Transverse colon (tissue), 4 donors: ENCODE measurements at regions not wholly inside any gene's neighbourhood (a gene's known extent, or its start where the extent isn't known, plus 50 kb on each side); places are given as distances from the start of the nearest gene placed in this dataset.

Experiments used
- DNase-seq: peaks from one replicate; pipeline ENCODE4 v3.0.0-alpha.2; 2019
- H3K27ac ChIP-seq, 4 donors: fragments of 200-600 bp; sonication (generic); 2 replicates each; pipeline ENCODE4 v1.5.1; 2016 to 2018; ENCODE audit warnings: inconsistent platforms in 4 of 4
- H3K27me3 ChIP-seq: fragments of 200-600 bp; sonication (generic); 2 replicates; pipeline ENCODE4 v1.5.1; 2017; ENCODE audit warnings: inconsistent platforms
- H3K36me3 ChIP-seq, 4 donors: fragments of 200-600 bp; sonication (generic); 2 replicates each; pipeline ENCODE4 v1.5.1; 2017 to 2019; ENCODE audit warnings: inconsistent platforms in 4 of 4
- H3K4me1 ChIP-seq, 4 donors: fragments of 200-600 bp; sonication (generic); 2 replicates each; pipeline ENCODE4 v1.5.1; 2017 to 2020; ENCODE audit warnings: inconsistent platforms in 4 of 4
- H3K4me3 ChIP-seq, 4 donors: fragments of 200-600 bp; sonication (generic); 1 replicate in 1 of 4; 2 replicates in 3 of 4; pipeline versions ENCODE4 v1.5.1 to v1.6.1; 2017 to 2019; ENCODE audit warnings: inconsistent platforms in 4 of 4
- H3K9me3 ChIP-seq, 2 donors: fragments of 200-600 bp; sonication (generic); 2 replicates each; pipeline ENCODE4 v1.5.1; 2017 to 2019; ENCODE audit warnings: inconsistent platforms in 2 of 2
- CTCF ChIP-seq, 5 experiments: fragments of 200-600 bp in 3 of 5; fragments of 450-650 bp in 2 of 5; sonication (generic) in 3 of 5; IDR thresholded peaks; 1 replicate in 2 of 5; 2 replicates in 3 of 5; pipeline ENCODE4 v1.5.1; 2016 to 2017; ENCODE audit warnings: antibody characterized with exemption in 5 of 5, inconsistent platforms in 3 of 5, mild to moderate bottlenecking in 2 of 5, moderate library complexity in 1 of 5
- EP300 ChIP-seq: sonication (generic); formaldehyde crosslinking; IDR thresholded peaks from one replicate; pipeline ENCODE4 v1.6.1; 2017; ENCODE audit warnings: antibody characterized with exemption, low read depth
- POLR2A ChIP-seq: fragments of 450-650 bp; IDR thresholded peaks from one replicate; pipeline ENCODE4 v1.6.1; 2016; ENCODE audit warnings: antibody characterized with exemption, mild to moderate bottlenecking, moderate library complexity
- POLR2AphosphoS5 ChIP-seq, 3 donors: sonication (generic); formaldehyde crosslinking; IDR thresholded peaks; one replicate each; pipeline ENCODE4 v1.6.1; 2016; ENCODE audit warnings: antibody characterized with exemption in 3 of 3
- WGBS, 2 donors: methylation state at CpG; one replicate each; pipeline ENCODE4 v1.1.5; 2018; ENCODE audit warnings: low coverage in 1 of 2; 5-methylcytosine and 5-hydroxymethylcytosine counted together
- in situ Hi-C, 4 donors: fragments of 200-750 bp; cut with MboI; loops; one replicate each; pipeline versions ENCODE4 v1.15.0 to v1.15.1; 2017; ENCODE audit warnings: low sequenced_read_pairs in 3 of 4, low pct_ligation_motif_present in 1 of 4, low pct_unique_long_range_greater_than_20kb in 1 of 4
- intact Hi-C: fragments of 100-400 bp; cut with DNase I; formaldehyde crosslinking; loops from one replicate; pipeline ENCODE4 v1.15.1; 2023; ENCODE audit warnings: low total_unique reads

DNA sequence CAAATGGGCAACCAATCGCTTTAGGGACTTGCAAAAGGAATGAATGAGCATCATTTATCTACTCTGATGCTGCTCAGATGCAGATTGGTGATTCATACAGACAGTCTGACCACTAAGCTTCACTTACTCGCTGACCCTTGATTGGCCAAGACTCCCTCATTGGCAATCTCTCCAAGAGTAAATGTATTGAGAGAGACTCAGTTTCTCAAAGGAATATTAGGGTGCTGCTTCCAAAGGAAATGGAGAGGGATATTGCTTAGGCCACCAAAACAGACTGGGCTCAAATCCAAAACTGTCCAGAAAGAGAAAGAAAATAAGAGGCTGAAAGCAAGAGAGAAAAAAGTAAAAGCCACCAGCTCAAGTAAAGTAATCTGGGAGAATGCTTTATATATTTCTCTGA, 785.2 kb downstream of the GALC start:
- intact Hi-C loops, result no loop called here
- Histone ChIP-seq H3K4me1 (no peaks in the 10 kb centered on the region), H3K27ac (no peak overlapping the region), H3K9me3 (peaks cover 0 to 4% of the 10 kb centered on the region in 2 donors), H3K36me3 (no peaks in the 10 kb centered on the region), H3K4me3 (no peak overlapping the region), H3K27me3 (no peaks in the 10 kb centered on the region)
- in situ Hi-C loops, result no loop called here
- WGBS, 2 donors, result 82 to 94% methylated on average over 2 of the region's 2 CpGs
- TF ChIP-seq EP300 (no peak), POLR2AphosphoS5 (IDR thresholded peaks at IDR 0.05) (no peak), POLR2A (no peak), CTCF (IDR thresholded peaks at IDR 0.05) (no peak)
- DNase-seq, result no peak

- no peak overlapping the region for H3K27ac ChIP-seq
- DNase-seq, result no peak
- H3K27me3 ChIP-seq, result no peaks in the 10 kb centered on the region
- TF ChIP-seq EP300 (no peak), POLR2A (no peak), POLR2AphosphoS5 (IDR thresholded peaks at IDR 0.05) (no peak), CTCF (IDR thresholded peaks at IDR 0.05) (no peak)
- H3K4me1 ChIP-seq, result no peaks in the 10 kb centered on the region
- H3K4me3 ChIP-seq, result no peak overlapping the region
- intact Hi-C loops (no loop called here), in situ Hi-C loops (no loop called here)
- 61 to 84% methylated on average over 2 to 3 of the region's 3 CpGs for WGBS, 2 donors
- H3K9me3 ChIP-seq, result peaks cover 0 to 4% of the 10 kb centered on the region in 2 donors
- H3K36me3 ChIP-seq, result no peaks in the 10 kb centered on the region
These were observed 787.2 kb downstream of the GALC start for GRCh38 chr14:87205811-87206210.

- no peak overlapping the region for H3K4me3 ChIP-seq
- no peak for DNase-seq
- WGBS, 2 donors, result 69 to 70% methylated on average over 5 of the region's 5 CpGs
- H3K27me3 ChIP-seq, result no peaks in the 10 kb centered on the region
- intact Hi-C loops, result no loop called here
- TF ChIP-seq CTCF (IDR thresholded peaks at IDR 0.05) (no peak), POLR2A (no peak), EP300 (no peak), POLR2AphosphoS5 (IDR thresholded peaks at IDR 0.05) (no peak)
- in situ Hi-C loops, result no loop called here
- H3K9me3 ChIP-seq, result no peaks in the 10 kb centered on the region
- no peaks in the 10 kb centered on the region for H3K4me1 ChIP-seq
- H3K36me3 ChIP-seq, result no peaks in the 10 kb centered on the region
- H3K27ac ChIP-seq, result no peak overlapping the region
These were observed 789.6 kb downstream of the GALC start for GRCh38 chr14:87203346-87203745.

GRCh38 chr14:87199381-87199780, 793.6 kb downstream of the GALC start:
- no peaks in the 10 kb centered on the region for H3K4me1 ChIP-seq
- H3K4me3 ChIP-seq, result no peak overlapping the region
- no peak overlapping the region for H3K27ac ChIP-seq
- WGBS, 2 donors, result 25 to 53% methylated on average over 1 of the region's 1 CpG
- in situ Hi-C loops (no loop called here), intact Hi-C loops (no loop called here)
- peaks cover 0 to 5% of the 10 kb centered on the region in 2 donors for H3K9me3 ChIP-seq
- DNase-seq, result no peak
- no peaks in the 10 kb centered on the region for H3K36me3 ChIP-seq
- no peak for TF ChIP-seq POLR2A
- no peak for TF ChIP-seq POLR2AphosphoS5 (IDR thresholded peaks at IDR 0.05)
- no peak for TF ChIP-seq CTCF (IDR thresholded peaks at IDR 0.05)
- no peak for TF ChIP-seq EP300
- H3K27me3 ChIP-seq, result no peaks in the 10 kb centered on the region
